Smooth muscle cell (in vitro differentiated cells): ENCODE measurements at regions not wholly inside any gene's neighbourhood (a gene's known extent, or its start where the extent isn't known, plus 50 kb on each side); places are given as distances from the start of the nearest gene placed in this dataset.

Experiments used
- DNase-seq: peaks from one replicate; lab custom pipeline; 2025; ENCODE audit not compliant: unreplicated experiment; lab: John Stamatoyannopoulos, UW
- H2AFZ ChIP-seq: fragments of 200-600 bp; sonication (generic); 2 replicates; pipeline ENCODE4 v1.6.0; 2016; ENCODE audit warnings: antibody characterized with exemption, low read depth, mild to moderate bottlenecking
- H3F3A ChIP-seq: fragments of 200-600 bp; sonication (generic); 2 replicates; pipeline ENCODE4 v1.6.0; 2017; ENCODE audit warnings: antibody characterized with exemption, low read depth
- H3K27ac ChIP-seq: fragments of 200-600 bp; sonication (generic); 2 replicates; pipeline ENCODE4 v1.5.1; 2016; ENCODE audit warnings: low read depth, mild to moderate bottlenecking
- H3K27me3 ChIP-seq: fragments of 200-600 bp; sonication (generic); 2 replicates; pipeline ENCODE4 v1.6.1; 2016; ENCODE audit warnings: low read depth, mild to moderate bottlenecking
- H3K36me3 ChIP-seq: fragments of 200-600 bp; sonication (generic); 2 replicates; pipeline ENCODE4 v1.5.1; 2016; ENCODE audit warnings: low read depth
- H3K4me1 ChIP-seq: fragments of 200-600 bp; sonication (generic); 2 replicates; pipeline ENCODE4 v1.5.1; 2016; ENCODE audit warnings: low read depth
- H3K4me2 ChIP-seq: fragments of 200-600 bp; sonication (generic); 2 replicates; pipeline ENCODE4 v1.6.0; 2016; ENCODE audit warnings: mild to moderate bottlenecking
- H3K4me3 ChIP-seq: fragments of 200-600 bp; sonication (generic); 2 replicates; pipeline ENCODE4 v1.5.1; 2016; ENCODE audit warnings: mild to moderate bottlenecking
- H3K79me2 ChIP-seq: fragments of 200-600 bp; sonication (generic); 2 replicates; pipeline ENCODE4 v1.6.0; 2016; ENCODE audit warnings: low read depth, mild to moderate bottlenecking
- H3K9ac ChIP-seq: fragments of 200-600 bp; sonication (generic); 2 replicates; pipeline ENCODE4 v1.6.0; 2016; ENCODE audit warnings: low read depth
- H3K9me3 ChIP-seq: fragments of 200-600 bp; sonication (generic); replicated peaks from 2 replicates; pipeline ENCODE4 v1.5.1; 2016; ENCODE audit warnings: low read depth
- H4K20me1 ChIP-seq: fragments of 200-600 bp; sonication (generic); 2 replicates; pipeline ENCODE4 v1.6.0; 2016; ENCODE audit warnings: low read depth
- WGBS: methylation state at CpG from one replicate; pipeline ENCODE4 v1.1.7; 2016; ENCODE audit warnings: low lambda C conversion rate; 5-methylcytosine and 5-hydroxymethylcytosine counted together
- TF ChIP-seq, protein P1 (sequence below): fragments of 200-600 bp; sonication (generic); IDR thresholded peaks from 2 replicates; pipeline ENCODE4 v1.5.1; 2017; ENCODE audit warnings: borderline replicate concordance, mild to moderate bottlenecking, antibody characterized with exemption; ENCODE audit not compliant: insufficient read depth, poor library complexity, severe bottlenecking

DNA sequence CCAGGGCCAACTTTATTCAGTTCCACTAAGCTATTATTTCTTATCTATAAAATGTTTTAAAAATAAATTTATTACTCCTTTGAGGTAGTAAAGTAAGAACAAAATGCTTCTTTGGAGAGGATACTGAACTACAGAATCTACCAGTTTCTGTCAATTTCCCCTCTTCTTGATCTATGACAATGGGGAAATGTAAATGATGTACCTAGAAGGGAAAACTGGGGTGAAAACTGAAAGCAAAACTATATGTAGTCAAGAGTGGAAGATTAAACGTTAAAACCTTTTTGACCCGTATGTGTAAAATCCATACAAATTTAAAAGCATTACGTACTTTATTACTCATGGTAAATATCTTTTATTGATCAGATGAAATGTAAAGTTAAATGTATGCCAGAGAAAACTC is 1287.8 kb upstream of the TMEFF2 start:
- 95% methylated on average over 3 of the region's 3 CpGs for WGBS
- H3K4me3 ChIP-seq: no peak overlapping the region
- H3F3A ChIP-seq: no peaks in the 10 kb centered on the region
- H4K20me1 ChIP-seq: no peaks in the 10 kb centered on the region
- DNase-seq: no peak
- H3K27me3 ChIP-seq: no peaks in the 10 kb centered on the region
- no peaks in the 10 kb centered on the region for H3K79me2 ChIP-seq
- no peak overlapping the region for H2AFZ ChIP-seq
- no peaks in the 10 kb centered on the region for H3K4me1 ChIP-seq
- H3K9ac ChIP-seq: no peak overlapping the region
- H3K9me3 ChIP-seq: no peaks in the 10 kb centered on the region
- no peaks in the 10 kb centered on the region for H3K36me3 ChIP-seq
- TF ChIP-seq, protein P1, sequence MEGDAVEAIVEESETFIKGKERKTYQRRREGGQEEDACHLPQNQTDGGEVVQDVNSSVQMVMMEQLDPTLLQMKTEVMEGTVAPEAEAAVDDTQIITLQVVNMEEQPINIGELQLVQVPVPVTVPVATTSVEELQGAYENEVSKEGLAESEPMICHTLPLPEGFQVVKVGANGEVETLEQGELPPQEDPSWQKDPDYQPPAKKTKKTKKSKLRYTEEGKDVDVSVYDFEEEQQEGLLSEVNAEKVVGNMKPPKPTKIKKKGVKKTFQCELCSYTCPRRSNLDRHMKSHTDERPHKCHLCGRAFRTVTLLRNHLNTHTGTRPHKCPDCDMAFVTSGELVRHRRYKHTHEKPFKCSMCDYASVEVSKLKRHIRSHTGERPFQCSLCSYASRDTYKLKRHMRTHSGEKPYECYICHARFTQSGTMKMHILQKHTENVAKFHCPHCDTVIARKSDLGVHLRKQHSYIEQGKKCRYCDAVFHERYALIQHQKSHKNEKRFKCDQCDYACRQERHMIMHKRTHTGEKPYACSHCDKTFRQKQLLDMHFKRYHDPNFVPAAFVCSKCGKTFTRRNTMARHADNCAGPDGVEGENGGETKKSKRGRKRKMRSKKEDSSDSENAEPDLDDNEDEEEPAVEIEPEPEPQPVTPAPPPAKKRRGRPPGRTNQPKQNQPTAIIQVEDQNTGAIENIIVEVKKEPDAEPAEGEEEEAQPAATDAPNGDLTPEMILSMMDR: no peak
- H3K27ac ChIP-seq: no peak overlapping the region
- H3K4me2 ChIP-seq: no peak overlapping the region

DNA sequence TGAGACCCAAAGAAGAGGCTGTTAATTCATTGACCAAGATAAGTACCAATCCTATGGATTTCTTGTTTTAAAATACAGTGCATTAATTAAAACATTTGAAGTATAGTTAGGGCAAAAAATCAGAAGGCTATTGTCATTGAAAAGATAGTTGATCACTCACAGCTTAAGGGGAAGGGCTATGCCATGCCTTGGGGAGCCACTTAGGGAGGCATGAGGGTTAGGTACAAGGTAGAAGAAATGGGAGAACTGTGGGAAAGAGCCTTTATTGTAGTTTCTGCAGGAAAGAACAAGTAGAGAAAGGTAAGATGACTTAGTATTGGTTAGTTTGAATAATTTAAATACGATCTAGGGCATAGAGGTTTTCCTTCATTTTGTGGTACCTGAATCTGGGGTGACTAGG is 1285.5 kb upstream of the TMEFF2 start:
- H3K9ac ChIP-seq: no peak overlapping the region

DNA sequence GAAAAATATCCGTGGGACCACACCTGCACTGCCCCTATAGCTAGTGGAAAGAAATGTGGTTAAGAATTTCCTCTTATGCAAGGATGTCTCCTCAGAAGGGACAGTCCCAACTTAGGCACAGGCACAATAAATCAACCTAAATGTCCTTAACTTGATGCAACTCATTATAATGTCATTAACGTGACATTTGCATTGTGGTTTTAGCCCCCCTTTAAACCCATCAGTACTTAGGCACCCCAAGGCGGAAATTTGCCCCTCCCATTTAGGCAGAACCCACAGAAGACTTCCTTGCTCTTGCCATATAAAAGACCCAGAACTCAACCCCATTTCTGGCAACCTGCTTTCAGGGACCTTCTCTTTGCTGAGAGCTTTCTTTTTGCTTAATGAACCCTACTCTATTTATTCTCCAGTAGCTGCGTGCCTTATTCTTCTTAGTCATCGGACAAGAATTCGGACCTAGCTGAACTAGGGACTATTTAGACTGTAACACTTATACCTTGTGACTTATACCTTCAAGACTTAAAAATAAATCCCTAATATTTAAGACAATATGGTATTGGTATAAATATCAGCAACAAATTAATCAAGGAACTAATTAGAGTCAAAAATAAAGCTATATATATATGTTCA is 1281.6 kb upstream of the TMEFF2 start:
- Histone ChIP-seq H3K27me3 (no peaks in the 10 kb centered on the region), H4K20me1 (no peaks in the 10 kb centered on the region), H3K36me3 (no peaks in the 10 kb centered on the region), H3K9ac (no peak overlapping the region), H2AFZ (no peak overlapping the region), H3K9me3 (no peaks in the 10 kb centered on the region), H3K4me3 (no peak overlapping the region), H3F3A (no peaks in the 10 kb centered on the region), H3K4me1 (no peaks in the 10 kb centered on the region), H3K4me2 (no peak overlapping the region), H3K79me2 (no peaks in the 10 kb centered on the region), H3K27ac (no peak overlapping the region)
- 73% methylated on average over 6 of the region's 6 CpGs for WGBS
- no peak for DNase-seq
- TF ChIP-seq, protein P1: no peak

More for the DNA sequence above, 1285.5 kb upstream of the TMEFF2 start:
- no peaks in the 10 kb centered on the region for H4K20me1 ChIP-seq
- no peak overlapping the region for H3K4me2 ChIP-seq
- H3K9me3 ChIP-seq: no peaks in the 10 kb centered on the region
- no peaks in the 10 kb centered on the region for H3K79me2 ChIP-seq
- no peaks in the 10 kb centered on the region for H3K36me3 ChIP-seq
- no peak for DNase-seq
- H3K4me3 ChIP-seq: no peak overlapping the region
- H3F3A ChIP-seq: no peaks in the 10 kb centered on the region
- TF ChIP-seq, protein P1: no peak
- 78% methylated on average over 1 of the region's 1 CpG for WGBS
- no peak overlapping the region for H2AFZ ChIP-seq
- no peaks in the 10 kb centered on the region for H3K4me1 ChIP-seq
- H3K27me3 ChIP-seq: no peaks in the 10 kb centered on the region
- no peak overlapping the region for H3K27ac ChIP-seq

DNA sequence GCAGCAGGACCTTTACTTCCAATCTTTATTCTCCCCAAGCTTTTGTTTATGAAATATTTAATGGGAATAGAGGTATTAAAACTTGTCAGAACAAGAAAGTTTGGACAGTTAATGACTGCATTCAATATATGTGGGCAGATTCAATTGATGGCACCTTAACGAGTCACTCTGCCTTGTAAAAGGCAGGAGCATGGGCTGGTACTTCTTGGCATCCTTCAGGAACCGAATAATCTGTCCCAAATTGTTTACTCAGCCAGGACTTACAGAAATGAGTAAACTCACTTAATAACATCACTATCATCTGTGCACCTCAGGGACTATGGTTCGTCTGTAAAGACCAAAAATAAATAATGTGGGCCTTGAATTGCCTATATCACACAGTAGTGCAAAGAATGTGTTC is 1280.3 kb upstream of the TMEFF2 start:
- TF ChIP-seq, protein P1: no peak

More for the DNA sequence above, 1280.3 kb upstream of the TMEFF2 start:
- Histone ChIP-seq H3K4me3 (no peak overlapping the region), H4K20me1 (no peaks in the 10 kb centered on the region), H3F3A (no peaks in the 10 kb centered on the region), H3K27ac (no peak overlapping the region), H3K9me3 (no peaks in the 10 kb centered on the region), H3K4me2 (no peak overlapping the region), H3K27me3 (no peaks in the 10 kb centered on the region), H3K9ac (no peak overlapping the region), H2AFZ (no peak overlapping the region), H3K36me3 (no peaks in the 10 kb centered on the region), H3K79me2 (no peaks in the 10 kb centered on the region), H3K4me1 (no peaks in the 10 kb centered on the region)
- WGBS: 92% methylated on average over 3 of the region's 3 CpGs
- no peak for DNase-seq
